Esophagus (tissue), 2 donors: ENCODE measurements at regions not wholly inside any gene's neighbourhood (a gene's known extent, or its start where the extent isn't known, plus 50 kb on each side); places are given as distances from the start of the nearest gene placed in this dataset.
"Not testable (repeated sequence)": the region's sequence is repeated elsewhere in the genome, so short reads cannot be mapped to it uniquely, and the experiment has no call there.

Experiments used
- H3K27ac ChIP-seq, 2 donors: one replicate each; pipeline ENCODE4 v1.5.1; 2013; ENCODE audit warnings: low read depth in 2 of 2, mild to moderate bottlenecking in 2 of 2, inconsistent platforms in 1 of 2, low read length in 1 of 2, moderate library complexity in 1 of 2
- H3K27me3 ChIP-seq, 2 donors: one replicate each; pipeline ENCODE4 v1.6.1; 2013; ENCODE audit warnings: low read length in 2 of 2, control low read depth in 1 of 2, mild to moderate bottlenecking in 1 of 2; ENCODE audit not compliant: insufficient read depth in 2 of 2, control insufficient read depth in 1 of 2
- H3K36me3 ChIP-seq, 2 donors: one replicate each; pipeline ENCODE4 v1.6.1; 2013; ENCODE audit warnings: low read length in 1 of 2; ENCODE audit not compliant: control insufficient read depth in 2 of 2, insufficient read depth in 2 of 2
- H3K4me1 ChIP-seq, 2 donors: one replicate each; pipeline ENCODE4 v1.6.1; 2013; ENCODE audit warnings: low read length in 1 of 2; ENCODE audit not compliant: control insufficient read depth in 2 of 2, insufficient read depth in 2 of 2
- H3K4me3 ChIP-seq, 2 donors: one replicate each; pipeline ENCODE4 v1.5.1; 2013; ENCODE audit warnings: low read length in 2 of 2, mild to moderate bottlenecking in 2 of 2, low read depth in 1 of 2, moderate library complexity in 1 of 2
- H3K9me3 ChIP-seq, 2 donors: one replicate each; pipeline ENCODE4 v1.6.1; 2013; ENCODE audit warnings: mild to moderate bottlenecking in 2 of 2, low read depth in 1 of 2, low read length in 1 of 2, moderate library complexity in 1 of 2; ENCODE audit not compliant: control insufficient read depth in 2 of 2, insufficient read depth in 1 of 2
- WGBS, 2 donors: extraction: QIAGEN DNeasy Blood & Tissue Kit; methylation state at CpG; one replicate each; pipeline ENCODE4 v1.1.7; 2013; 5-methylcytosine and 5-hydroxymethylcytosine counted together
- donor health status: healthy with polysubstance abuse.
- donor health status: Bipolar disorder and iron deficiency.

DNA sequence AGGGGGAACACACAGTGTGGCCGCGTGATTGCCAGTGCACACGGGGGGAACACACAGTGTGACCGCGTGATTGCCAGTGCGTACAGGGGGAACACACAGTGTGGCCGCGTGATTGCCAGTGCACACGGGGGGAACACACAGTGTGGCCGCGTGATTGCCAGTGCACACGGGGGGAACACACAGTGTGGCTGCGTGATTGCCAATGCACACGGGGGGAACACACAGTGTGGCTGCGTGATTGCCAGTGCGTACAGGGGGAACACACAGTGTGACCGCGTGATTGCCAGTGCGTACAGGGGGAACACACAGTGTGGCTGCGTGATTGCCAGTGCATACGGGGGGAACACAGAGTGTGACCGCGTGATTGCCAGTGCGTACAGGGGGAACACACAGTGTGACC lies 140.3 kb downstream of the RTP5 start:
- H3K9me3 ChIP-seq = not testable (repeated sequence)
- WGBS, 2 donors = 79 to 83% methylated on average over 9 to 21 of the region's 24 CpGs

DNA sequence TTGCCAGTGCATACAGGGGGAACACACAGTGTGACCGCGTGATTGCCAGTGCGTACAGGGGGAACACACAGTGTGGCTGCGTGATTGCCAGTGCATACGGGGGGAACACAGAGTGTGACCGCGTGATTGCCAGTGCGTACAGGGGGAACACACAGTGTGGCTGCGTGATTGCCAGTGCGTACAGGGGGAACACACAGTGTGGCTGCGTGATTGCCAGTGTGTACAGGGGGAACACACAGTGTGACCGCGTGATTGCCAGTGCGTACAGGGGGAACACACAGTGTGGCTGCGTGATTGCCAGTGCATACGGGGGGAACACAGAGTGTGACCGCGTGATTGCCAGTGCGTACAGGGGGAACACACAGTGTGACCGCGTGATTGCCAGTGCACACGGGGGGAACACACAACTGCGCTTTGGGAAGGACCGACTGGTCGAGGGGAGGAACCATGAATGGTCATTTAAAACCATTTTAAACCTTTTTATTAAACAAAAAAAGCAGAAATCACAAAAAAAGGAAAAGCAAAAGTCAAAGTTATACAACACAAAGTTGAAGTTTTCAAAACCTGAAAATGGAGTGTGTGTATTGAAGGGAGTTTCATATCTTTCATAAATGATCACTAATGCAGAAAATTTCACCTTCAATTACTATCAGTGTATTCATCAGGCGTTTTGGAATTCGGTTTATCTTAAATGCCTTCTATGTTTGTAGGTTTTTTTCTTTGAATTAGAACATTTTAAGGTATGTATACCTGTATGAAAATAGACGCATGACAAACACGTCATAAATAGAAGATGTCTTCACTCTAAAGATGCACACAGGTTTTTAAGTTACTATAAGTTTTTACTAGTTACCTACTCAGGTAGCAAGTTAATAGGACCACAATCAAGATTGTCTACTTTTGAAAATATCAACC lies 141.0 kb downstream of the RTP5 start:
- H3K4me1 ChIP-seq, H3K27ac ChIP-seq, H3K27me3 ChIP-seq, H3K36me3 ChIP-seq, H3K4me3 ChIP-seq, H3K9me3 ChIP-seq: not testable (repeated sequence)
- WGBS, 2 donors = 74 to 77% methylated on average over 17 to 26 of the region's 29 CpGs

More for the DNA sequence above, 140.3 kb downstream of the RTP5 start:
- not testable (repeated sequence) for H3K36me3 ChIP-seq, H3K27me3 ChIP-seq, H3K4me1 ChIP-seq, H3K4me3 ChIP-seq, H3K27ac ChIP-seq

- Histone ChIP-seq H3K4me3 (no peak overlapping the region), H3K4me1 (no peaks in the 10 kb centered on the region), H3K27me3 (no peaks in the 10 kb centered on the region), H3K36me3 (no peaks in the 10 kb centered on the region), H3K27ac (no peak overlapping the region), H3K9me3 (no peaks in the 10 kb centered on the region)
- WGBS, 2 donors = 61 to 71% methylated on average over 11 of the region's 11 CpGs
These were observed 141.6 kb downstream of the RTP5 start for GRCh38 chr2:242011167-242011513.

DNA sequence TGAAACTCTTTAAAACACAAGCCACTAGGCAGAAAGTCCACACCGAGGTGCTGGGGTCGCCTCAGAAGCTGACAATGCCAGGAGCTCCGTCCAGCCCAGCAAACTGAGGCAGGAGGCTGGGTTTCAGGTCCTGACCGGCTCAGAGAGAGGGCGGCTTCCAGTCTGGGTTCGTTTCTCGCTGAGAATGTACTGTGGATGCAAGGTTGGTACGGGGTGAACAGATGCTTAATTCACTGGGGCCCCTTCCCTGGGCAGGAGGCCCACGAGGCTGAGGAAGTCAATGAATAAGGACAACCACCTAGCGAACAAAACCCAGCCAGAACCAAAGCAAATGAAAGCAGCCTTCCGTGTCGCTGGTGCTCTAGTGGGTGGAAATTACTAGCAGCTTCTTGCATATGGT lies 142.0 kb downstream of the RTP5 start:
- H3K4me1 ChIP-seq = no peaks in the 10 kb centered on the region
- no peaks in the 10 kb centered on the region for H3K36me3 ChIP-seq
- 79 to 81% methylated on average over 12 of the region's 12 CpGs for WGBS, 2 donors
- no peak overlapping the region for H3K27ac ChIP-seq
- no peaks in the 10 kb centered on the region for H3K27me3 ChIP-seq
- no peak overlapping the region for H3K4me3 ChIP-seq
- H3K9me3 ChIP-seq = no peaks in the 10 kb centered on the region

GRCh38 chr2:242011991-242012764 lies 142.6 kb downstream of the RTP5 start:
- WGBS, 2 donors = 85 to 87% methylated on average over 40 of the region's 40 CpGs

GRCh38 chr2:242012956-242013764 lies 143.6 kb downstream of the RTP5 start:
- 67 to 79% methylated on average over 44 of the region's 44 CpGs for WGBS, 2 donors
- no peaks in the 10 kb centered on the region for H3K36me3 ChIP-seq
- H3K9me3 ChIP-seq = no peaks in the 10 kb centered on the region
- H3K27me3 ChIP-seq = no peaks in the 10 kb centered on the region
- no peak overlapping the region for H3K27ac ChIP-seq
- H3K4me3 ChIP-seq = no peak overlapping the region
- no peaks in the 10 kb centered on the region for H3K4me1 ChIP-seq

More at GRCh38 chr2:242011991-242012764, 142.6 kb downstream of the RTP5 start:
- Histone ChIP-seq H3K4me1 (no peaks in the 10 kb centered on the region), H3K27ac (no peak overlapping the region), H3K9me3 (no peaks in the 10 kb centered on the region), H3K27me3 (no peaks in the 10 kb centered on the region), H3K36me3 (no peaks in the 10 kb centered on the region), H3K4me3 (no peak overlapping the region)

- WGBS, 2 donors = 54 to 72% methylated on average over 9 of the region's 9 CpGs
- Histone ChIP-seq H3K36me3 (no peaks in the 10 kb centered on the region), H3K9me3 (no peaks in the 10 kb centered on the region)
These were observed 144.2 kb downstream of the RTP5 start for GRCh38 chr2:242013771-242014170.

DNA sequence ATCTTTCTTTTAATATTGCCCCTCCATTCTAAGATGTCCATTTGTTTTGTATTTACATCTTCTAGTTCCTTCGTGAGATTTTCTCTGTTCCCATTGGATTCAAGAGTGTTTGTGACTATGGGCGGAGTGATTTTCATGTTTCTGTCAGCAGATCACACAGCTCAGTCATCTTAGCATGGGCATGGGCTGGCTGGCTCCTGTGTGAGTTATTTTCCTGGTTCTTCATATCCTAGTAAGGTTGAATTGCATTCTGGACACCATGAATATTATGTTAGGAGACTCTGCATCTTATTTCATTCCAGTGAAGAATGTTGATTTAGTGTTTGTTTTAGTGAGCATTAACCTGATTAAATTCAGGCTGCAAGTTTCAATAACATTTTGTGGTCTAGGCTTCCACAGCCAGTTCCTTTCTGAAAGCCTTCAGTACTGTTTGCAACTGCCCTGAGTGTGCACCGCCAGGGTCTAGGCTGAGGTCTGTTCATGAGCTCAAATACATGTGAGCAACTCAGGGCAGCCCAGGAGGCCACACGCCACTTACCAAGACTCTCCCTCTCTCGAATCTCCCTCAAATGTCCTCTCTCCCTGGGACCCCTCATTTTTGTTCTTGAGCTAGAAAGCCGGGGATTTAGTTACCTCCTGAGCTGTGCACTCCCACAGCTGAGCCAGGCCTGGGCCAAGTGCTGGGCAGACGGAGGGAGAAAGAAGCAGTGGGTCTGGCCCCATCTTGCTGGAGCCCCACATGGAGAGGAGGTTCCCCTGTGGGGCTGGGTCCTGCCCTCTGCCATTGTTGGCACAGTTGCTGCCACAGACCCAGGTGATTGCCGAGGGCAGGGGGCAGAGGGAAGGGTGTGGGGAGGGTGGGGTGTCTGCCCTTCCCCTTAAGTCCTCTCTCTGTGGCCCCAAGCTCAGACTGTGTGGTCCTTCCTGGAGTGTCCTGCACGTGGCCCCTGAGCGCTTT lies 145.9 kb downstream of the RTP5 start:
- no peaks in the 10 kb centered on the region for H3K36me3 ChIP-seq
- H3K27me3 ChIP-seq = no peaks in the 10 kb centered on the region
- H3K27ac ChIP-seq = no peak overlapping the region
- no peak overlapping the region for H3K4me3 ChIP-seq
- no peaks in the 10 kb centered on the region for H3K9me3 ChIP-seq
- no peaks in the 10 kb centered on the region for H3K4me1 ChIP-seq
- 79 to 80% methylated on average over 10 of the region's 10 CpGs for WGBS, 2 donors

More at GRCh38 chr2:242013771-242014170, 144.2 kb downstream of the RTP5 start:
- Histone ChIP-seq H3K27ac (no peak overlapping the region), H3K27me3 (no peaks in the 10 kb centered on the region), H3K4me3 (no peak overlapping the region), H3K4me1 (no peaks in the 10 kb centered on the region)
